ENCODE measurements at regions not wholly inside any gene's neighbourhood (a gene's known extent, or its start where the extent isn't known, plus 50 kb on each side); places are given as distances from the start of the nearest gene placed in this dataset.

GRCh38 chr3:144773350-144773749, 801.7 kb downstream of the DIPK2A start:
- Histone ChIP-seq H2AFZ (ENCODE audit: low read length) (no peak overlapping the region), H3K4me2 (ENCODE audit: extremely low read depth, insufficient read depth, low read length) (no peak overlapping the region), H3K4me3 (replicated peaks in 1 of 4; ENCODE audit: control extremely low read depth in 1 of 4, insufficient read depth in 1 of 4, low read depth in 3 of 4, low read length in 4 of 4) (no peak overlapping the region), H3K79me2 (ENCODE audit: control insufficient read depth, insufficient read depth, low read length) (no peaks in the 10 kb centered on the region), H3K9me3 (ENCODE audit: control insufficient read depth, insufficient read depth, low read depth, low read length) (no peaks in the 10 kb centered on the region), H3K36me3 (ENCODE audit: control insufficient read depth, insufficient read depth, low read length) (no peaks in the 10 kb centered on the region), H4K20me1 (ENCODE audit: control insufficient read depth, extremely low read depth, insufficient read depth, low read length) (no peaks in the 10 kb centered on the region), H3K9ac (ENCODE audit: insufficient read depth, low read length) (no peak overlapping the region), H3K4me1 (ENCODE audit: control insufficient read depth, extremely low read depth, insufficient read depth, low read length) (no peaks in the 10 kb centered on the region), H3K27ac (ENCODE audit: insufficient read depth, low read length) (no peak overlapping the region), H3K27me3 (ENCODE audit: control insufficient read depth, insufficient read depth, low read length) (no peaks in the 10 kb centered on the region)
- TF ChIP-seq EZH2 (IDR thresholded peaks at IDR 0.05; ENCODE audit: low read length, missing control alignments) = no peak
- TF ChIP-seq CTCF (conservative IDR thresholded peaks at IDR 0.05 in 1 of 2, IDR thresholded peaks at IDR 0.05 in 1 of 2; ENCODE audit: low read depth in 1 of 2, low read length in 2 of 2) = no peak
- DNase-seq (ENCODE audit: low read depth in 2 of 2) = no peak

GRCh38 chr3:144774897-144775296, 803.3 kb downstream of the DIPK2A start:
- Histone ChIP-seq H3K79me2 (ENCODE audit: control insufficient read depth, insufficient read depth, low read length) (no peaks in the 10 kb centered on the region), H3K27me3 (ENCODE audit: control insufficient read depth, insufficient read depth, low read length) (no peaks in the 10 kb centered on the region), H3K4me3 (replicated peaks in 1 of 4; ENCODE audit: control extremely low read depth in 1 of 4, insufficient read depth in 1 of 4, low read depth in 3 of 4, low read length in 4 of 4) (no peak overlapping the region), H3K9me3 (ENCODE audit: control insufficient read depth, insufficient read depth, low read depth, low read length) (no peaks in the 10 kb centered on the region), H3K36me3 (ENCODE audit: control insufficient read depth, insufficient read depth, low read length) (no peaks in the 10 kb centered on the region), H3K4me1 (ENCODE audit: control insufficient read depth, extremely low read depth, insufficient read depth, low read length) (no peaks in the 10 kb centered on the region), H2AFZ (ENCODE audit: low read length) (no peak overlapping the region), H3K27ac (ENCODE audit: insufficient read depth, low read length) (no peak overlapping the region), H4K20me1 (ENCODE audit: control insufficient read depth, extremely low read depth, insufficient read depth, low read length) (no peaks in the 10 kb centered on the region), H3K9ac (ENCODE audit: insufficient read depth, low read length) (no peak overlapping the region), H3K4me2 (ENCODE audit: extremely low read depth, insufficient read depth, low read length) (no peak overlapping the region)
- no peak for DNase-seq (ENCODE audit: low read depth in 2 of 2)
- no peak for TF ChIP-seq CTCF (conservative IDR thresholded peaks at IDR 0.05 in 1 of 2, IDR thresholded peaks at IDR 0.05 in 1 of 2; ENCODE audit: low read depth in 1 of 2, low read length in 2 of 2)

- Histone ChIP-seq H3K9ac (ENCODE audit: insufficient read depth, low read length) (no peak overlapping the region), H3K9me3 (ENCODE audit: control insufficient read depth, insufficient read depth, low read depth, low read length) (no peaks in the 10 kb centered on the region), H3K36me3 (ENCODE audit: control insufficient read depth, insufficient read depth, low read length) (no peaks in the 10 kb centered on the region), H3K4me3 (replicated peaks in 1 of 4; ENCODE audit: control extremely low read depth in 1 of 4, insufficient read depth in 1 of 4, low read depth in 3 of 4, low read length in 4 of 4) (no peak overlapping the region), H3K4me1 (ENCODE audit: control insufficient read depth, extremely low read depth, insufficient read depth, low read length) (no peaks in the 10 kb centered on the region), H3K27ac (ENCODE audit: insufficient read depth, low read length) (no peak overlapping the region), H3K4me2 (ENCODE audit: extremely low read depth, insufficient read depth, low read length) (no peak overlapping the region), H2AFZ (ENCODE audit: low read length) (no peak overlapping the region), H4K20me1 (ENCODE audit: control insufficient read depth, extremely low read depth, insufficient read depth, low read length) (no peaks in the 10 kb centered on the region), H3K79me2 (ENCODE audit: control insufficient read depth, insufficient read depth, low read length) (no peaks in the 10 kb centered on the region), H3K27me3 (ENCODE audit: control insufficient read depth, insufficient read depth, low read length) (no peaks in the 10 kb centered on the region)
- TF ChIP-seq EZH2 (IDR thresholded peaks at IDR 0.05; ENCODE audit: low read length, missing control alignments) (no peak), CTCF (conservative IDR thresholded peaks at IDR 0.05 in 1 of 2, IDR thresholded peaks at IDR 0.05 in 1 of 2; ENCODE audit: low read depth in 1 of 2, low read length in 2 of 2) (no peak)
- peak in 1 of 2 donors; percentile 17 for DNase-seq (ENCODE audit: low read depth in 2 of 2)
Observed at GRCh38 chr3:144775551-144775950, 803.9 kb downstream of the DIPK2A start.
